Activated CD4-positive, alpha-beta T cell treated with anti-CD3 and anti-CD28 coated beads, Interleukin-2, amount 10 ng/mL, durations not matched to agents 24 days and 14 days (primary cell): ENCODE measurements at regions not wholly inside any gene's neighbourhood (a gene's known extent, or its start where the extent isn't known, plus 50 kb on each side); places are given as distances from the start of the nearest gene placed in this dataset.

Experiments used
- DNase-seq: peaks from one replicate; pipeline ENCODE4 v3.0.0; 2022
- H3K27ac Mint-ChIP-seq: one replicate; pipeline ENCODE4 v1.8.0; 2022; ENCODE audit warnings: mild to moderate bottlenecking, mixed read lengths
- H3K27me3 Mint-ChIP-seq: one replicate; pipeline ENCODE4 v1.8.0; 2022; ENCODE audit warnings: mixed read lengths
- H3K36me3 Mint-ChIP-seq: one replicate; pipeline ENCODE4 v1.8.0; 2022; ENCODE audit warnings: low read depth, mild to moderate bottlenecking, mixed read lengths
- H3K4me1 Mint-ChIP-seq: one replicate; pipeline ENCODE4 v1.8.0; 2021; ENCODE audit warnings: mixed read lengths
- H3K4me3 Mint-ChIP-seq: one replicate; pipeline ENCODE4 v1.8.0; 2022; ENCODE audit warnings: mild to moderate bottlenecking, moderate library complexity, mixed read lengths
- H3K9me3 Mint-ChIP-seq: one replicate; pipeline ENCODE4 v1.8.0; 2021; ENCODE audit warnings: mixed read lengths
- intact Hi-C: fragments of 100-400 bp; cut with micrococcal nuclease; formaldehyde crosslinking; loops from one replicate; pipeline ENCODE4 v1.15.1; 2023

DNA sequence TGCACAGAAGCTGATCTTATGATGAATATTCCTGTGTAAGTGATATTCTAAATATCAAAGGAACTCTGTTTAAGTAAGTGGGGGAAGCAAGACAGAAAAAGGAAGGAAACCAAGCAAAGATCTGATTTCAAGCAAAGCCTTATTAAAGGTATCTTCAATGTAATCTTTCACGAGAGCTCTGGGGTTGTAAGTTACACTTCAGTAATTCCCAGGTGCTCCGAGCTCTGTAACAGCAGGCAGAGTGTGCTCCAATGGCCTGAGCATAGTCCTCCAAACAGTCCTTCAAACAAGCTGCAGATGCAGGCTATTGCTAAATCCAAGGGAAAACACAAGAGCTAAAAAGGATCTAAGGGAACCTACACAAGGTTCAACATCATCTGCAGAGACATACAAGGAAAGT is 949.7 kb upstream of the TMPRSS15 start:
- DNase-seq = no peak
- no peak overlapping the region for H3K4me3 Mint-ChIP-seq
- no peaks in the 10 kb centered on the region for H3K27me3 Mint-ChIP-seq
- intact Hi-C loops = no loop called here
- H3K9me3 Mint-ChIP-seq = no peaks in the 10 kb centered on the region
- no peaks in the 10 kb centered on the region for H3K36me3 Mint-ChIP-seq
- H3K4me1 Mint-ChIP-seq = no peaks in the 10 kb centered on the region
- no peak overlapping the region for H3K27ac Mint-ChIP-seq

DNA sequence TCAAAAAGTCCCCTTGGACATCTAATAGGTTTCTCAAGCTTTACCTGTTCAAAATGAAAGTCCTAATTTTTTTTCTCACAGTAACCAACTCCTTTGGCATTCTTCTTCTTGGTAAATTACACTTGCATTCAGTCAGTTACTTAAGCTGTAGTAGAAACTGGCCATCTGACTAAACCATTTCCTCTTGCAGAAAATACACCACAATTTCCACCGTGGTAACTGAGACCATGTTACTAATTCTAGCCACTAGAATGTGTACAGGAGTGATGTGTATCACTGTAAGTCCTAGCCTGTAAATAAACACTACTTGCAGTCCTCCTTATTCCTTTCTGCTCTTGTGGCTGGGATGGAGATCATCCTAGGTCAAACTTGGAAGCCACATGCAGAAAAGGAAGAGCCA is 965.4 kb upstream of the TMPRSS15 start:
- no peaks in the 10 kb centered on the region for H3K27me3 Mint-ChIP-seq
- no peak overlapping the region for H3K4me3 Mint-ChIP-seq
- H3K36me3 Mint-ChIP-seq = no peaks in the 10 kb centered on the region
- intact Hi-C loops = no loop called here
- H3K27ac Mint-ChIP-seq = no peak overlapping the region
- no peaks in the 10 kb centered on the region for H3K4me1 Mint-ChIP-seq
- no peak for DNase-seq
- H3K9me3 Mint-ChIP-seq = peaks cover 6% of the 10 kb centered on the region

DNA sequence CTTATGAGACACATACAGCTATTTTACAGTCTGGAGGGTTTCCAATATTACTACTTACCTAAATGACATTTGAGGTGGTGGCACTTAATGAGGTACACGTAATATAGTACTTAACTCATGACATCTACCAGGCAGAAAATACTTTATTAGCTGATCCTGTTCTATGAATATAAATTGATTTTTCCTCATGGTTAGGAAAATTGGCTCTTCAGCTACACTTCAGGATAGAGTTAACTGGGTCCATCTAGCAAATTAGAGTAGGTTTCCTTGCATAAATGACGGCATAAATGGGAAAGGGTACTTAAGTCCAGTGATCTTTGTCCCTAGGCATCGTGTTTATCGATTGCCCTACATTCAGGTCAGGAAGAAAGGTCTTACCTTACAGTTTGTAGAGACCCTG is 988.8 kb upstream of the TMPRSS15 start:
- intact Hi-C loops = no loop called here
- Mint-ChIP-seq H3K36me3 (no peaks in the 10 kb centered on the region), H3K27me3 (no peaks in the 10 kb centered on the region)

GRCh38 chr21:19400223-19400770 is 996.7 kb upstream of the TMPRSS15 start:
- no peaks in the 10 kb centered on the region for H3K4me1 Mint-ChIP-seq
- H3K27ac Mint-ChIP-seq = no peak overlapping the region
- H3K9me3 Mint-ChIP-seq = no peaks in the 10 kb centered on the region
- H3K27me3 Mint-ChIP-seq = no peaks in the 10 kb centered on the region
- no peak overlapping the region for H3K4me3 Mint-ChIP-seq
- DNase-seq = no peak
- H3K36me3 Mint-ChIP-seq = no peaks in the 10 kb centered on the region
- intact Hi-C loops = no loop called here

More for the DNA sequence above, 988.8 kb upstream of the TMPRSS15 start:
- no peak for DNase-seq
- H3K9me3 Mint-ChIP-seq = peaks cover 4% of the 10 kb centered on the region
- H3K4me3 Mint-ChIP-seq = no peak overlapping the region
- no peak overlapping the region for H3K27ac Mint-ChIP-seq
- no peaks in the 10 kb centered on the region for H3K4me1 Mint-ChIP-seq

DNA sequence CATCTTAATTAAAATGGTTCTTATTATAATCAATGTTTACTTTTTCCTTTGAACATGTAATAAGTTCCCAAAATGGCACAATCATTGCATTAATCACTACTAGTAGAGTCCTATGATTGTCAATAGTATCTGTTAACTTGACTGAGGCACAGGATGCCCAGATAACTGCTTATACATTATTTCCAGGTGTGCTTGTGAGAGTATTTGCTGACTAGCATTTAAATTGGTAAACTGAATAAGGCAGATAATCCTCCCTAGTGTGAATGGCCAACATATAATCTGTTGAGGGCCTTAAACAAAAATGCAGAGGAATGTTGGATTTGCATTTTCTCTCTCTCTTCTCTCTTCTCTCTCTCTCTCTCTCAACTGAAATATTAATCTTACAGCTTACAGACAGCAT is 999.3 kb upstream of the TMPRSS15 start:
- H3K4me1 Mint-ChIP-seq = no peaks in the 10 kb centered on the region
- no peaks in the 10 kb centered on the region for H3K27me3 Mint-ChIP-seq
- no peak overlapping the region for H3K4me3 Mint-ChIP-seq
- intact Hi-C loops = no loop called here
- no peaks in the 10 kb centered on the region for H3K9me3 Mint-ChIP-seq
- H3K36me3 Mint-ChIP-seq = no peaks in the 10 kb centered on the region
- no peak overlapping the region for H3K27ac Mint-ChIP-seq
- DNase-seq = no peak

GRCh38 chr21:19405326-19405725 is 1001.7 kb upstream of the TMPRSS15 start:
- Mint-ChIP-seq H3K4me3 (no peak overlapping the region), H3K27ac (no peak overlapping the region), H3K27me3 (no peaks in the 10 kb centered on the region), H3K36me3 (no peaks in the 10 kb centered on the region), H3K4me1 (no peaks in the 10 kb centered on the region), H3K9me3 (no peaks in the 10 kb centered on the region)
- no peak for DNase-seq
- intact Hi-C loops = no loop called here

- Mint-ChIP-seq H3K9me3 (peaks cover 13% of the 10 kb centered on the region), H3K4me3 (no peak overlapping the region), H3K27me3 (no peaks in the 10 kb centered on the region), H3K36me3 (no peaks in the 10 kb centered on the region), H3K4me1 (no peaks in the 10 kb centered on the region), H3K27ac (no peak overlapping the region)
- intact Hi-C loops = no loop called here
- DNase-seq = no peak
Measured at GRCh38 chr21:19420565-19420964, 1017.0 kb upstream of the TMPRSS15 start.

DNA sequence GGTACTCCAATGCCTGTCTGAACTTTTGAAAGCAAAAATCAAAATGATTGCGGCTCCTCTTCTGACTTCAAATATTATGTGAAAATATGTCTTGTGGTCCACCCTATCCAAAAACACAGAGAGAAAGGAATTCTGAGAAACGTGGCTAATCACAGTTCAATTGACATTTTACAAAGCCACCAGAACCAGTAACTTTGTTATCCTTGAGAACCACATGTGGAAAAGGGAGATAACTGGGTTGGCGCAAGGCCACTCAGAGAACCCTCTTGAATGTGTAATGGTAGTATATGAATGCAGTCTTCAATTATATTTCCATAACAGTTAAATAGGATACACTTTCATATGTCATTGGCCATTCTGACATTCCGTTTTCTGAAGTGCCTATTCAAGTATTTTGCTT is 1030.0 kb upstream of the TMPRSS15 start:
- Mint-ChIP-seq H3K36me3 (no peaks in the 10 kb centered on the region), H3K4me3 (no peak overlapping the region), H3K27ac (no peak overlapping the region), H3K9me3 (peaks cover 4% of the 10 kb centered on the region), H3K4me1 (no peaks in the 10 kb centered on the region), H3K27me3 (no peaks in the 10 kb centered on the region)
- intact Hi-C loops = no loop called here
- DNase-seq = no peak

- intact Hi-C loops = no loop called here
- Mint-ChIP-seq H3K4me1 (no peaks in the 10 kb centered on the region), H3K27me3 (no peaks in the 10 kb centered on the region), H3K4me3 (no peak overlapping the region), H3K9me3 (peaks cover 3% of the 10 kb centered on the region), H3K27ac (no peak overlapping the region), H3K36me3 (no peaks in the 10 kb centered on the region)
- DNase-seq = no peak
Measured at GRCh38 chr21:19440792-19441655, 1037.4 kb upstream of the TMPRSS15 start.

GRCh38 chr21:19458295-19458694 is 1054.7 kb upstream of the TMPRSS15 start:
- Mint-ChIP-seq H3K4me1 (no peaks in the 10 kb centered on the region), H3K4me3 (no peak overlapping the region), H3K9me3 (peaks cover 7% of the 10 kb centered on the region), H3K27ac (no peak overlapping the region), H3K36me3 (no peaks in the 10 kb centered on the region), H3K27me3 (no peaks in the 10 kb centered on the region)
- intact Hi-C loops = no loop called here
- no peak for DNase-seq

GRCh38 chr21:19461481-19462205 is 1058.1 kb upstream of the TMPRSS15 start:
- H3K27me3 Mint-ChIP-seq = no peaks in the 10 kb centered on the region
- no peak overlapping the region for H3K27ac Mint-ChIP-seq
- H3K9me3 Mint-ChIP-seq = peaks cover 12% of the 10 kb centered on the region
- DNase-seq = no peak
- H3K36me3 Mint-ChIP-seq = no peaks in the 10 kb centered on the region
- H3K4me3 Mint-ChIP-seq = no peak overlapping the region
- intact Hi-C loops = no loop called here
- no peaks in the 10 kb centered on the region for H3K4me1 Mint-ChIP-seq

DNA sequence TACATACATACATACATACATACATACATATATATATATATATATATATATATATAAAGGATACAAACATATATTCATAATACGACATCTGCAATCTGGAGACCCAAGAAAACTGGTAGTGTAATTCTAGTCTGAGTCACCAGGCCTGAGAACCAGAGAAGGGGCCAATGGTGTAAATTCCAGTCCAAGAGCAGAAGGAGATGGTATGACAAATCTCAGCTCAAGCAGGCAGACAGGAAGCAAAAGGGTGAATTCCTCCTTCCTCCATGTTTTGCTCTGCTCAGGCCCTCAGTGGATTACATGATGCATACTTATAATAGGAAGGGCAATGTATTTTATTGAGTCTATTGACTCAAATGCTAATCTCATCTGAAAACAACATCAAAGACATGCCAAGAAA is 1060.4 kb upstream of the TMPRSS15 start:
- Mint-ChIP-seq H3K27me3 (no peaks in the 10 kb centered on the region), H3K4me1 (no peaks in the 10 kb centered on the region), H3K4me3 (no peak overlapping the region), H3K9me3 (peaks cover 9% of the 10 kb centered on the region), H3K27ac (no peak overlapping the region), H3K36me3 (no peaks in the 10 kb centered on the region)
- DNase-seq = no peak
- intact Hi-C loops = no loop called here

DNA sequence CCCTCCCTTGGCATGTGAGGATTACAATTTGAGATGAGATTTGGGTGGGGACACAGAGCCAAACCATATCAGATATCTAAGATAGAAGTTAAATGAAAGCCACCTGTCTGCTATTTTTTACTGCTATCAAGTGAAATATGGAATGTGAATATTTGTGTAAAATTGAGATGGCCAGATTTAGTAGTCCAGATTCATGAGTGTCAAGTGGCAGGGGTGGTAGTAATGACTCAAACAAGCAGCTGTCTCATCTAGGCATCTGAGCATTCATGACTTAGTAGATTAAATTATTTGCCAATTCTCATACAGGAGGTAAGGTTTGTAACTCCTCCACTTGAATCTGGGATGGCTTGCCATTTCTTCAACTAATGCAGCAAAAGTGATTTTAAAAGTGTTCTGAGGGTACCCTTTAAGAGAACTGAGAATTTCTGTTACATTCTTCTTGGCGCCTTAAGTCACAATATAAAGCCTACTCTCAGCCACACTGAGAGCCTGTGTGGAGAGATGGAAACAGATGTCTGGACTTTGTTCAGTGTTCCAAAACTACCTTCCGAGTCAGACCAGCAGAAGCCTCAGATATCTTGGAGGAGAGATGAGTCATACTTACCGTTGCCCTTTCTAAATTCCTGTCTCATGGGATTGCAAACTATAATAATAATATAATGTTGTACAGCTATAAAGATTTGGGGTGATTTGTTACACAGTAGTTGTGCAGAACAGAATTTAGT is 1065.6 kb upstream of the TMPRSS15 start:
- Mint-ChIP-seq H3K4me1 (no peaks in the 10 kb centered on the region), H3K9me3 (peaks cover 3% of the 10 kb centered on the region), H3K27ac (no peak overlapping the region), H3K36me3 (no peaks in the 10 kb centered on the region), H3K27me3 (no peaks in the 10 kb centered on the region), H3K4me3 (no peak overlapping the region)
- no peak for DNase-seq
- intact Hi-C loops = no loop called here

GRCh38 chr21:19475525-19475924 is 1071.9 kb upstream of the TMPRSS15 start:
- no peak for DNase-seq
- H3K4me1 Mint-ChIP-seq = no peaks in the 10 kb centered on the region
- no peaks in the 10 kb centered on the region for H3K36me3 Mint-ChIP-seq
- intact Hi-C loops = no loop called here
- no peak overlapping the region for H3K27ac Mint-ChIP-seq
- no peaks in the 10 kb centered on the region for H3K27me3 Mint-ChIP-seq
- peaks cover 5% of the 10 kb centered on the region for H3K9me3 Mint-ChIP-seq
- H3K4me3 Mint-ChIP-seq = no peak overlapping the region
